Skin epidermis (tissue), 12 donors: ENCODE measurements at regions not wholly inside any gene's neighbourhood (a gene's known extent, or its start where the extent isn't known, plus 50 kb on each side); places are given as distances from the start of the nearest gene placed in this dataset.
"Not testable (repeated sequence)": the region's sequence is repeated elsewhere in the genome, so short reads cannot be mapped to it uniquely, and the experiment has no call there.

Experiments used
- H3K27ac ChIP-seq, 21 experiments: fragments of 200-600 bp; sonication (generic) in 11 of 21; one replicate each; pipeline ENCODE4 v1.5.0; 2020; ENCODE audit warnings: mild to moderate bottlenecking in 3 of 21, inconsistent platforms in 2 of 21, moderate library complexity in 2 of 21
- H3K4me3 ChIP-seq, 7 experiments: fragments of 200-600 bp; sonication (generic) in 2 of 7; one replicate each; pipeline ENCODE4 v1.5.0; 2020; ENCODE audit warnings: inconsistent platforms in 2 of 7, mild to moderate bottlenecking in 2 of 7, moderate library complexity in 1 of 7

DNA sequence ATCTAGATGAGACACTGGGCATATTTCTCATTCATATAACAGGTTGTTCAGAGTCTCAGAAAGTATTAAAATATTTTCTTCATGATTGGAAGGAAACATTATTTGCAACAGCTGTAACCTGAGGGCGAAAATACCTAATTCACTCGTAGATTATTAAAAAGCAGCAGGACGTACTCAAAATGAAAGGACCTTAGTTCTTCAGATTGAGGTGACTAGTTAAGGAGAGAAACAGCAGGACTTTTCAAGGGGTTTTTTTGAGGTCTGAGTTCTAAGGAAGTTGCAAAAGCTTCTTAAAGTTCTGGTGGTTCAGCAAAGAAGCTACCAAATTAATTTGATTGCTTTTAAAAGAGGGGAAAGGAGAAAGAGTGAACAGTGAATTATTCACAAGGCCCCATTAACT is 174.9 kb downstream of the TMEM161B start:
- Histone ChIP-seq H3K27ac (no peak overlapping the region), H3K4me3 (no peak overlapping the region)

DNA sequence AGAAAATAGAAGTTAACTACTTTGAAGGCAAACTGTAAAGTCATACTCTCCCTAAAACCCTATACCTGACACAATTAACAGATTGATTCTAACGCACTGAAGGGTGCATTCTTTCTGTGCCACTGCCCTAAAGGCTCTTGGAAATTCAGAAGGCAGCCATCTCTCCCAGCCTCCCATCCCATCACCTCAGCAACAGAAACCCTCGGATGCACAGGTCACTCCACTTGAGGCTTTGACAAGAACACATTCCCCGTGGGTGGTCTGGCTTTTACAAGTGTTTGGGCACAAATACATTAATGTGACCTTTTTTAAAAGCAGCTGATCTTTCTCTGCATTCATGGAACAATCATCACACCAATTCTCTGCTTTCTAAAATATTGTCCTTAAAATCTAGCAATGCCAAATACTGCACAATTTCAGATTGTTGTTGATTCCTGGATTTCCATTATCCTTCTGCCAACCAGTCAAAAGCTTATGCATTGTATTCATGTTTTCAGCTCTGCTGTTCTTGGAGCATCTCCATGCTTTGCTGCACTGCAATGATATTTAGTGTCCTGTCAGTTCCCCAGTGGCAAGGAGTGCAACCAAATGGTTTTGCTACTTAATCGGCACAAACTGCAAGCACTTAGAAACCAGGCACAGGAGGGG is 175.6 kb downstream of the TMEM161B start:
- Histone ChIP-seq H3K4me3 (no peak overlapping the region), H3K27ac (no peak overlapping the region)

DNA sequence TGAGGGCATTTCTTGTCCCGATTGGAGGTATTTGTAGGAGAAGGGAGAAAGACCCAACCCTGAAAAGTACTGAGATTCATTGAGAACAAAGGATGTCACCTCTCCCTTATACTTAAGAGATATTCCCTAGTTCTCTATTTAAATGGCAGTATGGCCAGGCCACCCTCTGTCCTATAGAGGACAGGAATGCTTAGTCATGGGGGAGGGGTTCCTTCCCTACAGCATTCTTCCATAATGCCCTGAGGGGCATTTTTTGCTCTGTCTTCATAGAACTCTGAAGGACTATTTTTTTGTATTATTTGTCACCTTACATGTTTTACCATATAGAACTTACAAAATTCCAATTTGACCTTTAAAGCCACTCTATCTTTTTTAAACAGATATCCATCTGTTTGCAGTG is 176.3 kb downstream of the TMEM161B start:
- Histone ChIP-seq H3K27ac (no peak overlapping the region), H3K4me3 (no peak overlapping the region)

DNA sequence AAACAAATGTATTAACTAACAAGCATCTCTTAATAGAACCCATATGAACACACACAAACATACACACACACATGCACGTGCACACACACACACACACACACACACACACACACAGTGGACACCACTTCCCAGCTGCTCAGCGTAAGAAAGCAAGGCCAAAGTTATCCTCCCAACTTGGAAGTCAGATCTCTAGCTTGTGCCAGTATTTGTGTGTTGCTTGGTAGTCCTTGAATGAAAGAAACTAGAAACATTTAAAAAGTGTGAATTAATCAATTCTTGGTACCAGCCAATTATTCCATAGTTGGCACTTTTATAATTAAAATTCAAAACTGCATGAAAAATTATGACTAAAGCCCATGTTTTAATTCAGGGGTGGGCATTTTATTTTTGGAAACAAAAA is 178.1 kb downstream of the TMEM161B start:
- H3K27ac ChIP-seq: no peak overlapping the region
- H3K4me3 ChIP-seq: no peak overlapping the region

DNA sequence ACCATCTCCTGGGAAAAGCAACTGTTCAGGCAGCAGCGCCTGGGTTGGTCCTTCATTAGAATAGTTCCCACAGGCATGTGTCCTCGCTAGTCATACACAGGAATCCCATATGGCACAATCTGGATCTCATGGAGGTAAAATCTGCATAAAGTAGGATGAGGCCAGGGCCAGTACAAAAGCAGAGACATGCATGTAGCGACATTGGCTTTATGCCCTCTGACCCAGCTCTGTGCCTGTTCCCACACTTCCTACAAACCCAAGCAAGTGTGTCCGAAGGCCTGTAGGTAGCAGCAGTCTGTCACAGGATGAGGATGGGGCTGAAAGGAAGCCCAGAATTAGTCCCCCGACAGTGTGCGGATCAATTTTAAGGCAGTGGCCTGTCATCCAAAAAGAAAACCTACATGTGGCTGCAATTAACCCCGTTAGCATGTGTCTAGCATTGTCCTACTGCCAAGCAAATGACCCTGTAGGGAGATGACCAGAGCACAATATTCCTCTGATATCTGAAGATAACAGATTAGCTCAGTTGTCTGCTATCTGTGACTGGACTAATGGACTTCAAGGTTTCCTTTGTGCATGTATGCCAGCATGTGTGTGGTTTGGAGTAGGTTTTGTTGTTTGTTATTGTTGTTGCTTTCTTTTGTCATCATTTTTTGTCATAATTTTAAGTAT is 178.8 kb downstream of the TMEM161B start:
- no peak overlapping the region for H3K27ac ChIP-seq
- H3K4me3 ChIP-seq: no peak overlapping the region

DNA sequence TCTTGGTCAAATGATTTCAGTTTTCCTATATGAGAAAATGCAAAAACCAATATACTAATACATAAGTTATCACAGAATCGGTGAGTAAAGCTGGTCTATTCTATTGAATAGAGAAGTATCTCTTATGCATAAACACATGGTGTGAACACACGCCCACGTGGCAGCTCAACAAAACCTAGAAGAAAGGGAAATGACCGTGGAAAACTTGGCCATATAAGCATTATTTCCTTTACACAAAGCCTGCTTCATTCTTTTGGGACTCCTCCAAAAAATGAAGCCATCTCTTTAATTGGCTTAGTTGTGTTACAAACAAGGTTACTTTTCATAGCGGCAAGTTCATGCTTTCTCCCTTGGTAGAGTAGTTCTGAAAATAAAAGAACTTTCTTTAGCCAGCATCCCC is 183.2 kb downstream of the TMEM161B start:
- no peak overlapping the region for H3K27ac ChIP-seq
- H3K4me3 ChIP-seq: no peak overlapping the region

DNA sequence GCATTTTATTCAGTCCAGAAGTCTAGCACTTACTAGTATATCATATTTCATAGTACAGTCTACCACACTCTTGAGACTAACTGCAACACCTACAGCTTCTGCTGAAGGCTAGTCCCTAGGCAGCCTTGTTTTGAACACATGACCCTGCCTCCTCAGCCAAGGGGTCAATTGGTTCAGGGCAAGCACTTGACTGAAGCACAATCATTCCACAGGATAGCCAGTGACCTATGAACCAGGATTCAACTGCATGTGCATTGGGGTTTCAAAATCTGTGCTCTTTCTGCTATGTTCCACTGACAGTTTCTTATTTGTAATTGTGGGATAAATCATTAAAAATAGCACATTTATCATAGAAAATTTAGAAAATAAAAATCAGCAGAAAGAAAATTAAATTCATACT is 186.8 kb downstream of the TMEM161B start:
- no peak overlapping the region for H3K4me3 ChIP-seq
- no peak overlapping the region for H3K27ac ChIP-seq

DNA sequence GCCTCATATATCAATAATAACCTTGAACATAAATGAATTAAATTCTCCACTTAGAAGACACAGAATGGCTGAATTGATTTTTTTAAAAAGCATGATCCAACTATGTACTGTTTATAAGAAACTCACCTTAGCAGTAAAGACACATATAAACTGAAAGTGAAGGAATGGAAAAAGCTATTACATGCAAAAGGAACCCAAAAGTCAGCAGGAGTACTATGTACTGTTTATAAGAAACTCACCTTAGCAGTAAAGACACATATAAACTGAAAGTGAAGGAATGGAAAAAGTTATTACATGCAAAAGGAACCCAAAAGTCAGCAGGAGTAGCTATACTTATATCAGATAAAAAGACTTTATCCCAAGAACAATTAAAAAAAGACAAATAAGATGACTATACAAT is 204.8 kb downstream of the TMEM161B start:
- Histone ChIP-seq H3K27ac (no peak overlapping the region), H3K4me3 (no peak overlapping the region)

DNA sequence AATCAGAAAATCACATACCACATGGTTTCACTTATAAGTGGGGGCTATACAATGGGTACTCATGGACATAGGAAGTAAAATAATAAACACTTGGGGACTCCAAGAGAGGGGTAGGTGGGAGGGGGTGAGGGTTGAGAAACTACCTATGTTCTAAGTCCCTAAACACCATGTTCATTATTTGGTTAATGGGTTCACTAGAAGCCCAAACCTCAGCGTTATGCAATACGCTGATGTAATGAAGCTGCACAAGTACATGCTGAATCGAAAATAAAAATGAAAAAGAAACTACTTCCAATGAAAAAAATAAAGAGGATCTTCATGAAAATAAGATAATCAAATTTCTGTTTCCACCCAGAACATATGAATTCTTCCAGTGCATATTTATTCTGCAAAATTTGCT is 208.5 kb downstream of the TMEM161B start:
- H3K27ac ChIP-seq: no peak overlapping the region
- no peak overlapping the region for H3K4me3 ChIP-seq

DNA sequence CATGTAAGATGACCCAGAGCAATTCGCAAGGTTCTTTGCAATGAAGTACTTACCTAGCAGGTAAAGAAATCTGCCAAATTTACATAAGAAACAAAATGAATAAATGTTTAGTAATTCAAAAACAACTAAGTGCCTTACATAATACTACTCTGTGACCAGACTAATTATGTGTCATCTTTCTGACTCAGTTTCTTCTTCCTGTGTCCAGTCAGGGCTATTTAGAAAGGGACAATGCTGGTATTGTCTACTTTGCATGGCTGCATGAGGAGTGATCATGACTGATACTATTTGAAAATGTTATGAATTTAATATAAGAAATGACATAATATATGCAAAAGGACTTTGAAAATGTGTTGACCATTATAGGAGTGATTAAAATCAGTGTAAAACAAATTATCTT is 210.0 kb downstream of the TMEM161B start:
- no peak overlapping the region for H3K4me3 ChIP-seq

DNA sequence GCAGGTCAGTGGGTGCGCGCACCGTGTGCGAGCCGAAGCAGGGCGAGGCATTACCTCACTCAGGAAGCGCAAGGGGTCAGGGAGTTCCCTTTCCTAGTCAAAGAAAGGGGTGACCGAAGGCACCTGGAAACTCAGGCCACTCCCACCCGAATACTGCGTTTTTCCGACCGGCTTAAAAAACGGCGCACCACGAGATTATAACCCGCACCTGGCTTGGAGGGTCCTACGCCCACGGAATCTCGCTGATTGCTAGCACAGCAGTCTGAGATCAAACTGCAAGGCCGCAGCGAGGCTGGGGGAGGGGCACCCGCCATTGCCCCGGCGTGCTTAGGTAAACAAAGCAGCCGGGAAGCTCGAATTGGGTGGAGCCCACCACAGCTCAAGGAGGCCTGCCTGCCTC is 216.2 kb downstream of the TMEM161B start:
- not testable (repeated sequence) for H3K4me3 ChIP-seq, H3K27ac ChIP-seq

More for the DNA sequence above, 210.0 kb downstream of the TMEM161B start:
- H3K27ac ChIP-seq: no peak overlapping the region

DNA sequence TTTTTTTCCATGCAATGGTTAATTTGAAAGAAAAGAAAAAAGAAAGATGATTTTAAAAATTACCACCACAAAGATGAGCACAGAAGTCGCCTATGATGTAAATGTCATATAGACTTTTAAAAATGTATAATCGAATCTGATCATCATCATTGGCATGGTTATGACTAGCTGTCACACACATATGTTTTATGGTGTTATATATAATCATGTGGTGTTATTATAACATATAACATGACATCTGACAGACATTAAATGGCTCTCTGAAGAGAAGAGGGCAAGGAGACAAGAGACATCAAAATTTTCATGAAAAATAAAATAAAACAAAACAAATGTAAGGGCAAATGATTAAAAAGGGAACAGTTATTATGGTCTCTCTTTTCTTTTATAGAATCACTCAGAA is 217.5 kb downstream of the TMEM161B start:
- H3K4me3 ChIP-seq: no peak overlapping the region
- H3K27ac ChIP-seq: no peak overlapping the region

DNA sequence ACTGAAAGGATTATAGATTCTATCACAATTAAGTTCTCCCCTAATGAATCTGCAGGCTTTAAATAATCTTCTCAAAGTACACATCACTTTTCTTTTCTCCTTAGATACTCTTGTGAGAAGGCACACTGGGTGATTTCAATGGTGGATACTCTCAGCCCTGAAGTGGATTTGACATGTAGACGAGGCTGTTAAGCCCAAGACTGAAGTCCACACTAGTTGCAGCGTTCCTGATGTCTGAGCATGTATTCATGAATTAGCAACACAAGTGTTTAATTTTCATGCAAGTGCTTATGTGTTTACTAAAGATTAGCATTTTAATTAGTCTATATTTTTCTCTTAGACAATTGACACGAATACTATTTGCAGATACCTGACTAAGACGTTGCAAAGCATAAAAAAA is 218.9 kb downstream of the TMEM161B start:
- Histone ChIP-seq H3K27ac (no peak overlapping the region), H3K4me3 (no peak overlapping the region)

DNA sequence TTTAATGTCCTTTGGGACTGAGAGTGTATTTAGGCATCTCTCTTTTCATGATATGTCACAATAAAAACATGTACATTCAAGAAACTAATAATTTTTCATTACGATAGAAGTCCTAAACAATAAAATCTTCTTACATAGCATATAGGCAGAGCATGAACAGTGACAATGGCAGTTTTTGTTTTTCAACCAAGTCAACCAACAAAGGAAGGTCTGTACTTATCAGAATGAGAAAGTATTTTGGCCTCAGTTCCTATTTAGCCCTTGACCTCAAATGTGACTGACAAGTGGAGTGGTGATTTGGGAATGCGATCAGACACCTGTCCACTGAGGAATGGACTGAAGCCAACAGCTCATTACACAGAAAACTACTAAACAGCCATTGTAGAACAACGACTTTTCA is 219.5 kb downstream of the TMEM161B start:
- H3K27ac ChIP-seq: no peak overlapping the region
- H3K4me3 ChIP-seq: no peak overlapping the region

DNA sequence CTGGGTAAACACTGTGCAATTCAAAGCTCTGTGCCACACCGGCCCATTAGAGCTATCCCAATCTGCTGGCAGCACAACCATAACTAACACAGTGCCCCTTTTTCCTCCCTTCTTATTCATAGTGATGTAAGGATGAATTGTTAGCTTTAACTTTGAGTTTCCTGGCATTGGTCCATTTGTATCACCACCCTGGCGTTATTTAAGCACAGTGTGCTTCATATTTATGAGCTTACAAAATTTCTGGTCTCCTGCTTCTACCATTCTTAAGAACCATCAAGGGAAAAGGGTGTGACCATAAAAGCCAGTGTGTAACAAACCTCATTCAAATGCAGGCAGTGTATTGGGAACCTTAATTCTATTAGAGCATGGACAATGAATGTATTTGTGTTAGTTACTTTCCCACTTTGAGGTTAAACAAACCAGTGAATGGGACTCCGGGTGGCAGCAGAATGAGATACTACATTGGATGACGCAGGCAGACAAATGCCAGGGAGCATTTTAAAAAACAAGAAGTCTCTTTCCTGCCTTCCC is 222.6 kb downstream of the TMEM161B start:
- Histone ChIP-seq H3K27ac (no peak overlapping the region), H3K4me3 (no peak overlapping the region)

DNA sequence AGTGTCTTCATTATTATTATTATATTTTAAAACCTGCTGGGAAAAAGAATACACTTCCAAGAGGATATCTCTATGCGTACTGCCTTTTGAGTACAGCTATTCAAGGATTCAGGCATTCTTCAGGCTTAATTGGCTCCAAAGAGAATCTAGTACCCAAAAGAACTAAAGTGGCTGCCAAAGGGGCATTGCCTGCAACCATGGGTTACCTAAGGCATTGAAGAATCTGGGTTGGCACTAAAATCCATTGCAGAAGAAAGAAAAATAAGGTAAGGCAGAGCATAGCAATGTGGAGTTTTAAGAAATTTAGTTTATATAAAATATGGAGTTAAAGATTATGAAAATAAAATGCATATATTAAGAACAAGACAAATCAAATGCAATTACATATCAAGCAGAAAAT is 223.5 kb downstream of the TMEM161B start:
- Histone ChIP-seq H3K4me3 (no peak overlapping the region), H3K27ac (no peak overlapping the region)

DNA sequence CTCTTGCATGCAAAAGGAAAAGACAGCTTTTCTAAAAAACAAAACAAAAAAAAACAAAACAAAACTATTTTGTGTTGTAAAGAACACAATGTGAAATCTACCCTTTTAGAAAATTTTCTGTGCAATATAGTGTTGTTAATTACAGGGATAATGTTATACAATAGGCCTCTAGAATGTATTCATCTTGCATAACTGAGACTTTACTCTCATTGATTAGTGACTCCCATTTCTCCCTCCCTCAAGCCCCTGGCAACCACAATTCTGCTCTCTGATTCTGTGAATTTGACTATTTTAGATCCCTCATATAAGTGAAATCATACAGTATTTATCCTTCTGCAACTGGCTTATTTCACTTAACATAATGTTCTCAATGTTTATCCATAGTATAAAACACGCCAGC is 234.1 kb downstream of the TMEM161B start:
- Histone ChIP-seq H3K27ac (no peak overlapping the region), H3K4me3 (no peak overlapping the region)

DNA sequence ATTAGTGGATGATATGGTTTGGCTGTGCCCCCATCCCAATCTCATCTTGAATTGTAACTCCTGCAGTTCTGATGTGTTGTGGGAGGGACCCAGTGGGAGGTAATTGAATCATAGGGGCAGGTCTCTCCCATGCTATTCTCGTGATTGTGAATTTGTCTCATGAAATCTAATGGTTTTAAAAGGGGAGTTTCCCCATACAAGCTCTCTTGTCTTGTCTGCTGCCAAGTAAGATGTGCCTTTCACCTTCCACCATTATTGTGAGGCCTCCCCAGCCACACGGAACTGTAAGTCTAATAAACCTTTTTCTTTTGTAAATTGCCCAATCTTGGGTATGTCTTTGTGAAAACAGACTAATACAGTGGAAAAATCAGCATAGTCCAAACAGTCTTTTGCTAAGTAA is 235.5 kb downstream of the TMEM161B start:
- H3K4me3 ChIP-seq: no peak overlapping the region
- no peak overlapping the region for H3K27ac ChIP-seq

DNA sequence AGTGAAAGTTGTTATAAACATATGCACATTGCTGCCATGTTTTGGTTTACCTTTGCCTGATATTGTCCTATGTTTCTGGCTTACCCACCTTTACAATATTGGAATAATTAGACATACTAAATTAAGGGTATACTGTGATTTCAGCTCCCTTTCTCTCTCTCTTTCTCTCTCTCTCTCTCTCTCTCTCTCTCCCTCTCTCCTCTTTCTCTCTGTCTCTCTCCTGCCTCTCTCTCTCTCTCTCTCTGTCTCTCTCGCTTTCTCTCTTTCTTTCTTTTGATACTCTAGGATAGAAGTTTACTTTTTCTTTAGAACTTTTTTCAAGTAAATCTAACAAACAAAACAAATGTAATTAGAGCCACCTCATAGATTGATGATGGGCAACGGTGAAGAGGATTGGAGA is 239.6 kb downstream of the TMEM161B start:
- Histone ChIP-seq H3K27ac (no peak overlapping the region), H3K4me3 (no peak overlapping the region)

DNA sequence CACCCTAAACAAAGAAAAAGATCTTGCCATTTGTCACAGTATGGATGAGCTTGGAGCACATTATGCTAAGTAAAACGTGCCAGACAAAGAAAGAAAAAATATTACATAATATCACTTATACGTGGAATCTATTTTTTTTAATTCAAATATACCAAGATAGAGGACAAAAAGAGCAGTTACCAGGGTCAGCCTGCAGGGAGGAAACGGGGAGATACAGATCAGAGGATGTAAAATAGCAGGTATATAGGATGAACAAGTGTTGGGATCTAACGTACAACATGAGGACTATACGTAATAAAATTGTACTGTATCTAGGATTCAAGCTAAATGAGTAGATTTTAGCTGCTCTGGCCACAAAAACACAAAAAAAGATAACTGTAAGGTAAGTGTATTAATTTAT is 247.5 kb downstream of the TMEM161B start:
- Histone ChIP-seq H3K4me3 (no peak overlapping the region), H3K27ac (no peak overlapping the region)

DNA sequence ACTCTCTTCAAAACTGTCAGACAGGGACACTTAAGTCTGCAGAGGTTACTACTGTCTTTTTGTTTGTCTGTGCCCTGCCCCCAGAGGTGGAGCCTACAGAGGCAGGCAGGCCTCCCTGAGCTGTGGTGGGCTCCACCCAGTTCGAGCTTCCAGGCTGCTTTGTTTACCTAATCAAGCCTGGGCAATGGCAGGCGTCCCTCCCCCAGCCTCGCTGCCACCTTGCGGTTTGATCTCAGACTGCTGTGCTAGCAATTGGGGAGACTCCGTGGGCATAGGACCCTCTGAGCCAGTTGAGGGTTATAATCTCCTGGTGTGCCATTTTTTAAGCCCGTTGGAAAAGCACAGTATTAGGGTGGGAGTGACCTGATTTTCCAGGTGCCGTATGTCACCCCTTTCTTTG is 253.7 kb downstream of the TMEM161B start:
- H3K27ac ChIP-seq, H3K4me3 ChIP-seq: not testable (repeated sequence)

DNA sequence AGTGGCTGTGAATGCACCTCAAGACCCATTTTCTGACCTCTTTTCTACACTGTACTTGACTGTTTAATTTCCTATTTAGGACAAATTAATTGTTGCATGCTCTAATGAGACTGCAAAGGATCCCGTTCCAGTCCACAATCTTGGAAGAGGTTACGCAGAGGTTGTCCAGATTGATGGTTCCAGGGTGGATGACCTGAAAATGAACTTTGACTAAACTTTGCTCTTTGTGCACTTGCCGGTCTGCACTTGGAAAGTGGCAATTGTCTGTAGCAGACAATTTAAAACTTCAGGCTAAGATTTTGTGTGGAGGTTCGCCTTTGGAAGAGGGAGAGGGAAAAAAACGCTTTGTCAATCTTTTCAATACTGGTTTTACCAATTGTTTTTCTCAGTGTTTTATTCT is 267.8 kb downstream of the TMEM161B start:
- H3K4me3 ChIP-seq: no peak overlapping the region
- no peak overlapping the region for H3K27ac ChIP-seq
